Testis (tissue), 2 donors: ENCODE measurements at regions not wholly inside any gene's neighbourhood (a gene's known extent, or its start where the extent isn't known, plus 50 kb on each side); places are given as distances from the start of the nearest gene placed in this dataset.

ENCODE experiments used
- DNase-seq: peaks from one replicate; pipeline ENCODE4 v3.0.0-alpha.2; 2019
- H3K27ac ChIP-seq, 2 donors: fragments of 200-600 bp; sonication (generic); one replicate each; pipeline ENCODE4 v1.5.1; 2019
- H3K27me3 ChIP-seq: fragments of 200-600 bp; sonication (generic); one replicate; pipeline ENCODE4 v1.5.1; 2019
- H3K36me3 ChIP-seq: fragments of 200-600 bp; sonication (generic); one replicate; pipeline ENCODE4 v1.5.1; 2017; ENCODE audit warnings: low read depth; ENCODE audit errors: missing control alignments
- H3K4me1 ChIP-seq: fragments of 200-600 bp; sonication (generic); one replicate; pipeline ENCODE4 v1.5.1; 2019
- H3K4me3 ChIP-seq, 2 donors: fragments of 200-600 bp; sonication (generic); one replicate each; pipeline ENCODE4 v1.5.1; 2017 to 2019
- H3K9me3 ChIP-seq: fragments of 200-600 bp; sonication (generic); one replicate; pipeline ENCODE4 v1.5.1; 2017
- CTCF ChIP-seq, 3 experiments: fragments of 450-650 bp in 2 of 3; fragments of 200-600 bp in 1 of 3; sonication (generic) in 1 of 3; IDR thresholded peaks; one replicate each; pipeline ENCODE4 v1.5.1; 2016 to 2019; ENCODE audit warnings: antibody characterized with exemption in 3 of 3, mild to moderate bottlenecking in 2 of 3, moderate library complexity in 1 of 3
- POLR2A ChIP-seq: fragments of 450-650 bp; IDR thresholded peaks from one replicate; pipeline ENCODE4 v1.6.1; 2017; ENCODE audit warnings: antibody characterized with exemption, mild to moderate bottlenecking, moderate library complexity
- WGBS, 2 donors: methylation state at CpG; one replicate each; pipeline ENCODE4 v1.1.5; 2018; 5-methylcytosine and 5-hydroxymethylcytosine counted together
- intact Hi-C: fragments of 100-400 bp; cut with DNase I; formaldehyde crosslinking; loops from one replicate; pipeline ENCODE4 v1.15.1; 2023; ENCODE audit warnings: low total_unique reads

GRCh38 chr20:21033817-21034216 is 72.3 kb downstream of the LINC00237 start:
- Histone ChIP-seq H3K4me1 (no peaks in the 10 kb centered on the region), H3K27ac (no peak overlapping the region), H3K9me3 (no peaks in the 10 kb centered on the region), H3K36me3 (no peaks in the 10 kb centered on the region), H3K4me3 (no peak overlapping the region), H3K27me3 (no peaks in the 10 kb centered on the region)
- TF ChIP-seq CTCF (IDR thresholded peaks at IDR 0.05) (no peak), POLR2A (no peak)
- no peak for DNase-seq
- WGBS, 2 donors: 90% methylated on average over 9 of the region's 9 CpGs
- intact Hi-C loops: no loop called here

- WGBS, 2 donors: 35 to 58% methylated on average over 1 of the region's 1 CpG
- H3K4me3 ChIP-seq: no peak overlapping the region
- H3K27me3 ChIP-seq: no peaks in the 10 kb centered on the region
- no peaks in the 10 kb centered on the region for H3K4me1 ChIP-seq
- H3K9me3 ChIP-seq: no peaks in the 10 kb centered on the region
- no peak overlapping the region for H3K27ac ChIP-seq
- intact Hi-C loops: no loop called here
- TF ChIP-seq POLR2A: no peak
- DNase-seq: no peak
- H3K36me3 ChIP-seq: no peaks in the 10 kb centered on the region
These were observed 74.5 kb downstream of the LINC00237 start for GRCh38 chr20:21031666-21032065.

- H3K27me3 ChIP-seq: no peaks in the 10 kb centered on the region
- no peak for DNase-seq
- H3K9me3 ChIP-seq: no peaks in the 10 kb centered on the region
- TF ChIP-seq CTCF (IDR thresholded peaks at IDR 0.05) (no peak), POLR2A (no peak)
- intact Hi-C loops: no loop called here
- H3K36me3 ChIP-seq: no peaks in the 10 kb centered on the region
- H3K4me3 ChIP-seq: no peak overlapping the region
- H3K27ac ChIP-seq: no peak overlapping the region
- 78 to 90% methylated on average over 3 of the region's 3 CpGs for WGBS, 2 donors
- no peaks in the 10 kb centered on the region for H3K4me1 ChIP-seq
These were observed 76.8 kb downstream of the LINC00237 start for GRCh38 chr20:21029341-21029740.

GRCh38 chr20:21028921-21029320 is 77.2 kb downstream of the LINC00237 start:
- DNase-seq: no peak
- Histone ChIP-seq H3K4me1 (no peaks in the 10 kb centered on the region), H3K36me3 (no peaks in the 10 kb centered on the region), H3K27ac (no peak overlapping the region), H3K4me3 (no peak overlapping the region), H3K27me3 (no peaks in the 10 kb centered on the region), H3K9me3 (no peaks in the 10 kb centered on the region)
- TF ChIP-seq POLR2A (no peak), CTCF (IDR thresholded peaks at IDR 0.05) (no peak)
- 62 to 65% methylated on average over 4 of the region's 4 CpGs for WGBS, 2 donors
- intact Hi-C loops: no loop called here

- Histone ChIP-seq H3K9me3 (no peaks in the 10 kb centered on the region), H3K27ac (no peak overlapping the region), H3K27me3 (no peaks in the 10 kb centered on the region), H3K36me3 (no peaks in the 10 kb centered on the region), H3K4me3 (no peak overlapping the region), H3K4me1 (no peaks in the 10 kb centered on the region)
- DNase-seq: no peak
- TF ChIP-seq CTCF (IDR thresholded peaks at IDR 0.05): no peak
- no peak for TF ChIP-seq POLR2A
- 11 to 42% methylated on average over 3 of the region's 3 CpGs for WGBS, 2 donors
- intact Hi-C loops: no loop called here
These were observed 77.7 kb downstream of the LINC00237 start for GRCh38 chr20:21028436-21028835.
